ENCODE measurements at regions not wholly inside any gene's neighbourhood (a gene's known extent, or its start where the extent isn't known, plus 50 kb on each side); places are given as distances from the start of the nearest gene placed in this dataset.

DNA sequence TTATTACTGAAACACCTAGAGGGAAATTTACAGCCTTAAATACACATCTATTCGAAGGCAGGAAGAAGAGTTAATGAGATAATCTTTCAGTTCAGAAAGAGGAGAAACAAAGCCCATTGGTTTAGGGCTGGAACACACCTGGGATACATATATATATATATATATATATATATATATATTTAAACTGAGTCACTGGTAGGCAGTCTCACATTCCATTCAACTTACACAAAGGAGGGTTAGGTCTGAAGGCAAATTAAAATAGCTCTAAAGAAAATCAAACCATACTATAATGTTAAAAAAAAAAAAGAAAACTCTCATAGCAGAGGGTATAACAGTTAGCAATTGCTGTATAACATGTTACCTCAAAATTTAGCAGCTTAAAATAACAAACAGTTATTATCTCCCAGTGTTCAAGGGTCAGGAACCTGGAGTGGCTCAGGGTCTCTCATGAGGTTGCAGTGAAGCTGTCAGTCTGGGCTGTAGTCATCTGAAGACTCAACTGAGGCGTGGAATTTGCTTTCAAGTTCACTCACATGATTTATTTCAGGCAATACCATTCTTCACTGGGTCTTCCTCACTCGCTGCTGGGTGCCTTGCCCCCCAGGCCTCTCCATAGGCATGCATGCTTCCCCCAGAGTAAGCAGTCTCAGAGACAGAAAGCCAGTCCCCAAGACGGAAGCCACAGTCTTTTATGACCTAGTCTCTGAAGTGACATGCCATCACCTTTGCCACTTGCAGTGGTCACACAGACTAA lies 332.8 kb downstream of the NSG2 start:
- ATAC-seq (no peak), DNase-seq (no peak)
- intact Hi-C loops (cut with DNase I, micrococcal nuclease): no loop called here

- intact Hi-C loops (cut with DNase I, micrococcal nuclease): no loop called here
- ATAC-seq (no peak), DNase-seq (no peak)
These were observed 334.8 kb downstream of the NSG2 start for GRCh38 chr5:174380311-174380710.

- no peak for ATAC-seq
- intact Hi-C loops (cut with DNase I, micrococcal nuclease): no loop called here
These were observed 335.7 kb downstream of the NSG2 start for GRCh38 chr5:174381241-174381640.

GRCh38 chr5:174383210-174384167 lies 338.0 kb downstream of the NSG2 start:
- ATAC-seq: no peak
- no peak for DNase-seq
- intact Hi-C loops (cut with DNase I, micrococcal nuclease): no loop called here

More at GRCh38 chr5:174381241-174381640, 335.7 kb downstream of the NSG2 start:
- no peak for DNase-seq

DNA sequence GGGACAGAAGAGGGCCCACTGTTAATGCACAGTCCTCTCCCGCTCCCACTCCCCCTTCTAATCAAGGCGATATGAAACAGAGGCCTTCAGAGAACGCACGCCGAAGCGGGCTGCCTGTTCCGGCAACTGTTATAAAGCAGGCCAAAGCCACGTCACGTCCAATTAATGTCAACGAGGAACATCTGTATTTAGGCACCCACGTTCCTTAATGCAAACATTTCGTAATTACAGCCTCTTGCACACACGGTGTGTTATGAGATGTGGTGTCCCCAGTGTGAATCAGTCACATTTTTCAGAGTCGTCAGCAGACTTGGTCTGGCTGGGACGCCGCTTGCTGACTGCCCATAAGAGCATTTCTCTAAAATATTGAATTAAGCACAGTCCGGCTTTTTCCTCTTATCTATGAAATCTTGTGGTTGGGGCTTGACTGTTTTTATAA lies 339.0 kb downstream of the NSG2 start:
- ATAC-seq: no peak
- intact Hi-C loops (cut with DNase I, micrococcal nuclease): no loop called here
- no peak for DNase-seq

- ATAC-seq: no peak
- intact Hi-C loops (cut with DNase I, micrococcal nuclease): no loop called here
- no peak for DNase-seq
These were observed 338.1 kb upstream of the MSX2 start for GRCh38 chr5:174386306-174386705.

DNA sequence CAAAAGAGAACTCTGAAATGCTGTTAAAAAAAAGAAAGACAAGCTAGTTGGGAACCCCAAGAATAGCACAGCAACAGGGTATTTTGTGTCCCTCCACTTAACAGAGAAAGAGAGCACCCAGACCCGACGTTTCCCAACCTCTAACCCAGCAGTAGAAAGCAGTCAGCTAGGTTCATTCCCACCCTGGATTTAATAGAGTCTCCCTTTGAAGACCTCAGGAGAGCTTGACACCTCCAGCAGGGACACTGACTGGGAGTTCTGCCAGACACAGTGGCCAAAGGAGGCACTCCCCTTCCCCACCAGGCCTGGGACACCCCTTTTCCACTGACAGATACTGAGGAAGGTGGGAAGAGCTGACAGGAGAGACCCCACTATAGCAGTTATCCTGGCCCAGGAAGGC lies 337.5 kb upstream of the MSX2 start:
- DNase-seq (no peak), ATAC-seq (no peak)
- intact Hi-C loops (cut with DNase I, micrococcal nuclease): no loop called here

DNA sequence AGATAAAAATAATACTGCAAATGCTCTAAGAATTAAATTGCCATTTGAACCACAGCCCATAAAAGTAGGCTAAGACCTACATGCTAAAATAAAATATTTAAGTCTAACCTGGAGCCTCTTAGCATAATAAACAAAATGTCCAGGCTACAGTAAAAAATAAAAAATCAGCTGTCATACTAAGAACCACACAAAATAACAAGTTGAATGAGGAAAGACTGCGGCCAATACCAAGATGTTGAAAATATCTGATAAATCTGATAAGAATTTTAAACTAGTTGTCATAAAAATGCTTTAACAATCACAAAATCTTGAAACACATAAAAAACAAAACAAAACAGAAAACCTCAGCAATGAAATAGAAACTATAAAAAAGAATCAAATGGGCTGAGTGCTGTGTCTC lies 336.9 kb upstream of the MSX2 start:
- ATAC-seq: no peak
- intact Hi-C loops (cut with DNase I, micrococcal nuclease): no loop called here
- no peak for DNase-seq

DNA sequence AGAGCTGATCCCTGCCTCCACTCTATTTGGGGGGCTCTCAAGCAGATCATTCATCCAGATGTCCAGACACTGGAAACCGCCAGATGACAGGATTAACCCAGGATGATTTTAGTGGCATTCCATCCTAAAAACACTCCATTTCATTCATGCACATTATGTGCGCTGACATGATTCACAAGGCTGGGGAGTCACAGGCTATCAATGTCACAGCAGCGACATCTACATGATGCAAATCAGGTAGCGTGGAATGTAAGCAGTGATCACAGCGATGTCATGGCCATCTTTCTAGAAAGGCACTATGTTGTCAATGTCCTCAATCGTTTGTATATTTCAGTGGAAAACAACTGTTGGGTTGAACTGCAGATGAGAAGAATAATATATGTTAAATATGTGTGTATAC lies 331.5 kb upstream of the MSX2 start:
- intact Hi-C loops (cut with DNase I, micrococcal nuclease): no loop called here
- DNase-seq (no peak), ATAC-seq (no peak)

- intact Hi-C loops (cut with DNase I, micrococcal nuclease): no loop called here
- ATAC-seq: no peak
- no peak for DNase-seq
These were observed 327.8 kb upstream of the MSX2 start for GRCh38 chr5:174396541-174396940.

DNA sequence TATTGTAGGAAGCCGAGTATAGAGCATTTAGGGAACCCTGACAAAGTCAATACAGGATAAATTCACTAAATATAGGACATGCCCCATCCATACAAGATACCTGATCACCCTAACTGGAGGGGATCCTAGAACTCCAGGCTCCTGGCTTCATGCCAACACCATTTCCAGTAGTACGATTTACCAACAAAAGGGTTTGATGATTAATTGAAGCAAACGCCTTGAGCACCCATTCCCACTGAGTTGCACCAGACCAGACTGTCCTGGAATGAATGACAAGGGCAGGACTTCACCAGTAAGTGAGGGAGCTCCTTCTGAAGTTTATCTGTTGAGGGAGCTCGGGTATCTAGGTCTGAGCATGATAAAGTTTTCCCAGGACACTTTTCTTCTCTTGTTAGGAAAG lies 327.2 kb upstream of the MSX2 start:
- DNase-seq (no peak), ATAC-seq (no peak)

GRCh38 chr5:174398171-174398570 lies 326.2 kb upstream of the MSX2 start:
- no peak for DNase-seq
- no peak for ATAC-seq
- intact Hi-C loops (cut with DNase I, micrococcal nuclease): no loop called here

More for the DNA sequence above, 327.2 kb upstream of the MSX2 start:
- intact Hi-C loops (cut with DNase I, micrococcal nuclease): no loop called here

DNA sequence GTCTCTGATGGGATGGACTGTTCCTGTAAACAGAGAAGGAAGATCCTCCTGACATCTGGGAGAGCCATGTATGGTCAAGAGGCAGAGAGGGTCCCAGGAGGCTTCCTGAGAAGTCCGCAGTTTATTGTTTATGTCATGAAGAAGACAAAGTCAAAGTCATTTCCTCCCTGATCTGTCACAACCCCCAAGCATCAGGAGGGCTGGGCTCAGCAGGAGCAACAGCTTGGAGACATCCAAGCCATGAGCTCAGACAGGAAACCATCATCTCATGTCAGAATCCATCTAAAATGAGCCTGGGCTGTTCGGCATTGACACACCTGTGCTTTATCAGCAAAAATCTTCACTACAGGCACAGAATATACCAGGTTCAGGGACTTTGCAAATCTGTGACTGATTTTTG lies 325.0 kb upstream of the MSX2 start:
- ATAC-seq (no peak), DNase-seq (no peak)
- intact Hi-C loops (cut with DNase I, micrococcal nuclease): no loop called here

DNA sequence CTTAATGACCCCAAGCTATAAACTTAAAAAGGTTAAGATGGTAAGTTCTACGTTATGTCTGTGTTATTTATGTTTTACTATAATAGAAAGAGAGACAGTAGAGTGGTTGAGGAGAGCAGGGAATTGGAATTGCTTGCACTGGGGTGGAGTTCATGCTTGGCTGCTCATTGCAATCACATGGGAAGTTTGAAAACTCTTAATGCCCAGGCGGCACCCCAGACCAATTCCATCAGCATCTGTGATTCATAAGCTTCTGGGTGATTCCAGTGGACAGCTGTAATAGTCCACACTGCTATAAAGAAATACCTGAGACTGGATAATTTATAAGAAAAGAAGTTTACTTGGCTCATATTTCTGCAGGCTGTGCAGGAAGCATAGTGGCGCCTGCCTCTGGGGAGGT lies 323.9 kb upstream of the MSX2 start:
- no peak for ATAC-seq
- no peak for DNase-seq
- intact Hi-C loops (cut with DNase I, micrococcal nuclease): no loop called here

DNA sequence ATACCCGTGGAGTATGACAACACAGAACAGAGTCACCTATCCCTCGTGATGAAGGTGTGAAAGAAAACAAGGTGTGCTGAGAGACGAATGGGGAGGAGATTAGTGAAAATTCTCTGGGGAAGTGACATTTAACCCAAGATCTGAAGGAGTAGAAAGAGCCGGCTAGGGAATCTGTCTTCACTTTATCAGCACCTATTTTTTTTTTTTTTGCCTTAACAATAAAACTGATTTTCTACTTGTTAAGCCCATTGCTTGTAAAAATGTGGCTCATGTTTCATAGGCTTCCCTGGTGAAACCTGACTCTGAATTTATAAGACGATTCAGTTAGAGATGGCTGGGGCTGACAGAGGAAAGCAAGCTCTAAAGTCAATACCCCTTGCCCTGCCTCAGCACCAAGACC lies 322.6 kb upstream of the MSX2 start:
- DNase-seq: no peak
- ATAC-seq: no peak
- intact Hi-C loops (cut with DNase I, micrococcal nuclease): no loop called here

DNA sequence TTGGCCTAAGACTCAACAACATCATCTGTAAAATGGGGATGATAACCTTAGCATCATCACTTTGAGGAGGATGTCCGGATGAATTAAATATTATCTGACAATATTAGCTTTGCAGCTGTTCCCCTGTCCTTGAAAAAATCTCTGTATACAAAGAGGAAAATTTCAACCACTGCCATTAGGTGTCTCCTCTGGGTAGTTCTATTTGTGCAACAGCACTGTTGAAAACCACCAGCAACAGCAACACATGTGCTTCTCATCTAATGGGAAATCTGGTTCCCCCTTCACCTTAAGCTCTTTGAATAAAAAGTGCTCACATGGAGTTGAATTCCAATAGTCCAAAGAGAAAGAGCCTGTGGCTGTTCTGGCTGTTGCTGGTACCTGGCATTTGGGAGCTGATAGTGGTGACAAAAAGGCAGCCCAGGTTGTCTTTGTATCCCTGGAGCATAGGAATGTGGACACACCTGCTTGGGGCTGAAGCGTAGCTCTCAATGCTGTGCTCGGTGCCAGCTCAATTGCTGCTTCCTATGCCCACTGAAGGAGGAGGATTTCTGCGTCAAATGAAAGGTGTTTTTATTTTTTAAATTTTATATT lies 322.1 kb upstream of the MSX2 start:
- ATAC-seq (no peak), DNase-seq (no peak)
- intact Hi-C loops (cut with DNase I, micrococcal nuclease): no loop called here

GRCh38 chr5:174404848-174405247 lies 319.5 kb upstream of the MSX2 start:
- DNase-seq: no peak
- intact Hi-C loops (cut with DNase I, micrococcal nuclease): no loop called here
- no peak for ATAC-seq

DNA sequence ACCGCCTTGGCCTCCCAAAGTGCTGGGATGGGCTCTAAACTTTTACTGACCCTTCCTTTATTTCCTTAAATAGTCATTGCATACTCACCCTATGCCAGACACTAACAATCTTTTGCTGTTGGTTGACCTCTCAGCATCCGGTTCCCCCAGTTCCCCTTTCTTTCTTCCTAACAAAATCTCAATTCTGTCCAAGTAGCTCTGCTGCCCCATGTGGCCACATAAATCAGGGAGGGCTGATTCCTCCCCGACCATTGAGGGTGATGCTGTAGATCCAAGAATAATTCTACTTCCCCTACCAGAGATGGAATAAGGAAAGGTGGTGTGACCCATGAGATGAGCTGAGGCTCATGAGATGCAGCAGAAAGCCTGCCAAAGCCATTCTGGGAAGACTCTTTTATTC lies 315.3 kb upstream of the MSX2 start:
- ATAC-seq (no peak), DNase-seq (no peak)
- intact Hi-C loops (cut with DNase I, micrococcal nuclease): no loop called here

- DNase-seq: no peak
- no peak for ATAC-seq
- intact Hi-C loops (cut with DNase I, micrococcal nuclease): no loop called here
These were observed 314.4 kb upstream of the MSX2 start for GRCh38 chr5:174409971-174410370.

Data from left colon (tissue), 2 donors.